ENCODE measurements at regions not wholly inside any gene's neighbourhood (a gene's known extent, or its start where the extent isn't known, plus 50 kb on each side); places are given as distances from the start of the nearest gene placed in this dataset.

- no peak for TF ChIP-seq CTCF (IDR thresholded peaks at IDR 0.05; ENCODE audit: low read depth, low read length)
- H3K4me3 ChIP-seq (ENCODE audit: low read depth, low read length), result no peak overlapping the region
- in situ Hi-C loops (cut with HindIII; ENCODE audit: low sequenced_read_pairs), result no loop called here
- DNase-seq (ENCODE audit: low read depth, low spot score), result no peak
Measured at GRCh38 chr7:96638669-96639068, 71.0 kb downstream of the SEM1 start.

GRCh38 chr7:96637522-96637921, 72.1 kb downstream of the SEM1 start:
- in situ Hi-C loops (cut with HindIII; ENCODE audit: low sequenced_read_pairs), result no loop called here
- DNase-seq (ENCODE audit: low read depth, low spot score), result no peak
- no peak overlapping the region for H3K4me3 ChIP-seq (ENCODE audit: low read depth, low read length)
- TF ChIP-seq CTCF (IDR thresholded peaks at IDR 0.05; ENCODE audit: low read depth, low read length), result no peak

- DNase-seq (ENCODE audit: low read depth, low spot score), result no peak
- in situ Hi-C loops (cut with HindIII; ENCODE audit: low sequenced_read_pairs), result no loop called here
- no peak for TF ChIP-seq CTCF (IDR thresholded peaks at IDR 0.05; ENCODE audit: low read depth, low read length)
- H3K4me3 ChIP-seq (ENCODE audit: low read depth, low read length), result no peak overlapping the region
Measured at GRCh38 chr7:96636979-96637378, 72.7 kb downstream of the SEM1 start.

GRCh38 chr7:96636342-96636860, 73.2 kb downstream of the SEM1 start:
- no peak for TF ChIP-seq CTCF (IDR thresholded peaks at IDR 0.05; ENCODE audit: low read depth, low read length)
- in situ Hi-C loops (cut with HindIII; ENCODE audit: low sequenced_read_pairs), result no loop called here
- DNase-seq (ENCODE audit: low read depth, low spot score), result no peak
- no peak overlapping the region for H3K4me3 ChIP-seq (ENCODE audit: low read depth, low read length)

- no peak for DNase-seq (ENCODE audit: low read depth, low spot score)
- in situ Hi-C loops (cut with HindIII; ENCODE audit: low sequenced_read_pairs), result no loop called here
- TF ChIP-seq CTCF (IDR thresholded peaks at IDR 0.05; ENCODE audit: low read depth, low read length), result no peak
- H3K4me3 ChIP-seq (ENCODE audit: low read depth, low read length), result no peak overlapping the region
Measured at GRCh38 chr7:96629884-96630283, 79.8 kb downstream of the SEM1 start.

- H3K4me3 ChIP-seq (ENCODE audit: low read depth, low read length), result no peak overlapping the region
- in situ Hi-C loops (cut with HindIII; ENCODE audit: low sequenced_read_pairs), result no loop called here
- no peak for TF ChIP-seq CTCF (IDR thresholded peaks at IDR 0.05; ENCODE audit: low read depth, low read length)
- no peak for DNase-seq (ENCODE audit: low read depth, low spot score)
Measured at GRCh38 chr7:96624954-96625353, 84.7 kb downstream of the SEM1 start.

GRCh38 chr7:96621932-96622331, 87.7 kb downstream of the SEM1 start:
- no peak for TF ChIP-seq CTCF (IDR thresholded peaks at IDR 0.05; ENCODE audit: low read depth, low read length)
- in situ Hi-C loops (cut with HindIII; ENCODE audit: low sequenced_read_pairs), result no loop called here
- no peak for DNase-seq (ENCODE audit: low read depth, low spot score)
- no peak overlapping the region for H3K4me3 ChIP-seq (ENCODE audit: low read depth, low read length)
